Caco-2 (cell line): ENCODE measurements at regions not wholly inside any gene's neighbourhood (a gene's known extent, or its start where the extent isn't known, plus 50 kb on each side); places are given as distances from the start of the nearest gene placed in this dataset.

Source experiments
- BruUV-seq: library from RNA; stranded (reverse); fragments of 400-500 nt; replicated peaks from 2 replicates; lab custom pipeline; 2021; lab: Mats Ljungman, UMichigan
- CTCF ChIA-PET: fragments of 300-600 bp; sonication (Branson Sonifier 250); formaldehyde crosslinking; loops from one replicate; lab custom pipeline; 2022; ENCODE audit warnings: antibody characterized with exemption; lab: Charles Lee
- POLR2A ChIA-PET: fragments of 300-600 bp; sonication (Branson Sonifier 250); formaldehyde crosslinking; loops from one replicate; lab custom pipeline; 2022; ENCODE audit warnings: antibody characterized with exemption; lab: Charles Lee
- DNase-seq, 2 experiments: peaks; one replicate each; pipeline versions ENCODE4 v3.0.0 to v3.0.0-alpha.2; 2020 to 2022
- H3K27me3 ChIP-seq: replicated peaks from 2 replicates; pipeline ENCODE4 v1.6.0; 2011; ENCODE audit warnings: low read length; ENCODE audit not compliant: control insufficient read depth, insufficient read depth
- H3K36me3 ChIP-seq: 2 replicates; pipeline ENCODE4 v1.5.1; 2011; ENCODE audit warnings: low read length; ENCODE audit not compliant: control insufficient read depth, insufficient read depth
- H3K4me1 ChIP-seq: fragments of 250-450 bp; sonication (Bioruptor Pico); 2 replicates; pipeline ENCODE4 v1.5.1; 2020; ENCODE audit warnings: mild to moderate bottlenecking
- H3K4me3 ChIP-seq: 2 replicates; pipeline ENCODE4 v1.5.1; 2011; ENCODE audit warnings: low read depth, mild to moderate bottlenecking, control low read depth, low read length
- H3K9me3 ChIP-seq: fragments of 250-450 bp; sonication (Bioruptor Pico); 2 replicates; pipeline ENCODE4 v1.5.1; 2020; ENCODE audit warnings: mild to moderate bottlenecking, moderate library complexity
- H3K27ac Mint-ChIP-seq: one replicate; pipeline ENCODE4 v1.8.0; 2022; ENCODE audit warnings: mixed read lengths; ENCODE audit not compliant: unreplicated experiment
- H3K27me3 Mint-ChIP-seq: one replicate; pipeline ENCODE4 v1.8.0; 2022; ENCODE audit warnings: mixed read lengths; ENCODE audit not compliant: insufficient read depth, unreplicated experiment
- H3K36me3 Mint-ChIP-seq: one replicate; pipeline ENCODE4 v1.8.0; 2022; ENCODE audit warnings: mild to moderate bottlenecking, mixed read lengths; ENCODE audit not compliant: insufficient read depth, unreplicated experiment
- H3K4me1 Mint-ChIP-seq: one replicate; pipeline ENCODE4 v1.8.0; 2022; ENCODE audit warnings: low read depth, mixed read lengths; ENCODE audit not compliant: unreplicated experiment
- H3K4me3 Mint-ChIP-seq: one replicate; pipeline ENCODE4 v1.8.0; 2022; ENCODE audit warnings: mild to moderate bottlenecking, moderate library complexity, mixed read lengths; ENCODE audit not compliant: unreplicated experiment
- H3K9me3 Mint-ChIP-seq: one replicate; pipeline ENCODE4 v1.8.0; 2022; ENCODE audit warnings: mixed read lengths; ENCODE audit not compliant: unreplicated experiment
- CTCF ChIP-seq, 2 experiments: fragments of 200-600 bp in 1 of 2; IDR thresholded peaks; 1 replicate in 1 of 2; 2 replicates in 1 of 2; pipeline versions ENCODE4 v1.5.1 to v1.8.0; 2011 to 2022; ENCODE audit warnings: antibody characterized with exemption in 1 of 2, control low read depth in 1 of 2, inconsistent platforms in 1 of 2, low read depth in 1 of 2, low read length in 1 of 2, mild to moderate bottlenecking in 1 of 2, moderate library complexity in 1 of 2; ENCODE audit not compliant: insufficient read depth in 1 of 2, severe bottlenecking in 1 of 2, unreplicated experiment in 1 of 2
- intact Hi-C: fragments of 100-400 bp; cut with micrococcal nuclease; formaldehyde crosslinking; loops from one replicate; pipeline ENCODE4 v1.10.0; 2022; ENCODE audit not compliant: unreplicated experiment

- TF ChIP-seq CTCF (IDR thresholded peaks at IDR 0.05; ENCODE audit: insufficient read depth in 1 of 2, low read depth in 1 of 2, low read length in 1 of 2, severe bottlenecking in 1 of 2, unreplicated experiment in 1 of 2): no peak
- Histone ChIP-seq H3K4me3 (no peak overlapping the region), H3K36me3 (no peaks in the 10 kb centered on the region), H3K27me3 (no peaks in the 10 kb centered on the region), H3K4me1 (no peaks in the 10 kb centered on the region), H3K9me3 (no peaks in the 10 kb centered on the region; the same call in 1 of the 2 replicates)
- Mint-ChIP-seq H3K4me1 (no peaks in the 10 kb centered on the region), H3K36me3 (no peaks in the 10 kb centered on the region), H3K9me3 (no peaks in the 10 kb centered on the region), H3K27ac (no peak overlapping the region), H3K27me3 (no peaks in the 10 kb centered on the region), H3K4me3 (no peak overlapping the region)
- no peak for DNase-seq
- intact Hi-C loops: no loop called here
- ChIA-PET POLR2A (no interaction called here), CTCF (no interaction called here)
- no TSS peak for BruUV-seq
These were observed 1692.0 kb downstream of the SLITRK5 start for GRCh38 chr13:89363144-89363543.

DNA sequence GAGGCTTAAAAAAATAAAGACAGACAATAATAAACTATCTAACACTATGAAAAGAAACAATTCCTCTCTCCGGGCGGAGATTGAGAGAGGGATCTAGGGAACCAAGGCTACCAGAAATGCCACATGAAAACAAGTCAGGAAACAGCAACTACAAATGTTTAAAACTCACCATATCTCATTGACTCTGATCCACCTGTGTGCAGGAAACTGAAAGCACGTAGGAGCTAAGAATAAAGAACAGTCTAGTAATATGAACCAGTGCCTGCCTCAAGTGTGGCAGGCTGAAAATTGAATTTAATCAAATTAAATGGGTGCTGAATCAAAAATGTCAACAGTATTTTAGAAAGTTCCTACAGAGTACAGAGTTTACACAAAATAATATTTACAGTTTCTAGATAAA lies 1701.0 kb downstream of the SLITRK5 start:
- Mint-ChIP-seq H3K4me3 (no peak overlapping the region), H3K4me1 (no peaks in the 10 kb centered on the region), H3K9me3 (no peaks in the 10 kb centered on the region), H3K27ac (no peak overlapping the region), H3K36me3 (no peaks in the 10 kb centered on the region), H3K27me3 (no peaks in the 10 kb centered on the region)
- no peak for DNase-seq
- Histone ChIP-seq H3K4me1 (no peaks in the 10 kb centered on the region), H3K9me3 (no peaks in the 10 kb centered on the region), H3K27me3 (no peaks in the 10 kb centered on the region), H3K36me3 (no peaks in the 10 kb centered on the region), H3K4me3 (no peak overlapping the region)
- no peak for TF ChIP-seq CTCF (IDR thresholded peaks at IDR 0.05; ENCODE audit: insufficient read depth in 1 of 2, low read depth in 1 of 2, low read length in 1 of 2, severe bottlenecking in 1 of 2, unreplicated experiment in 1 of 2)
- ChIA-PET CTCF (no interaction called here), POLR2A (no interaction called here)
- BruUV-seq: no TSS peak
- intact Hi-C loops: no loop called here

DNA sequence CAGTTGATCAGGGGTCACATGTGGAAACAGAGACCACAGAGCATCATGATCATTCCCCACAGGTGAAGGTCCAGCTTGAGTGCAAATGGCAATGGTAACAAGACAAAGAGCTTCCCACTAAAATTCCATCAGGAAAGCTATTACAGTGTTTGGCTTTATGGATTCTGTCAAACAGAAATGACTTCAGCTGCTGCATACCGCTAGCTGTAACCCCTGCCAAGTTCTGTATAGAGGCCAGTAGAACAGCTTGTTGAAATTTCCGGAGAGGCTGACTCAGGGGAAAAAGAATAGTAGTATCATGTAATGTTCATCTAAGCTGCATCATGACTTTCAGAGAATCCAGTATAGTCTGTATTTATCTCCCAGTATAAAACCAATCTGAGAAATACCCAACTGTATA lies 1704.7 kb downstream of the SLITRK5 start:
- H3K4me3 Mint-ChIP-seq: no peak overlapping the region
- H3K9me3 ChIP-seq: no peaks in the 10 kb centered on the region
- ChIA-PET POLR2A (no interaction called here), CTCF (no interaction called here)
- peaks cover 7% of the 10 kb centered on the region for H3K4me1 Mint-ChIP-seq
- H3K9me3 Mint-ChIP-seq: no peaks in the 10 kb centered on the region
- no peak for TF ChIP-seq CTCF (IDR thresholded peaks at IDR 0.05; ENCODE audit: insufficient read depth in 1 of 2, low read depth in 1 of 2, low read length in 1 of 2, severe bottlenecking in 1 of 2, unreplicated experiment in 1 of 2)
- no peaks in the 10 kb centered on the region for H3K4me1 ChIP-seq
- H3K27me3 ChIP-seq: no peaks in the 10 kb centered on the region
- H3K27ac Mint-ChIP-seq: no peak overlapping the region
- intact Hi-C loops: no loop called here
- H3K36me3 ChIP-seq: no peaks in the 10 kb centered on the region
- no peak overlapping the region for H3K4me3 ChIP-seq
- H3K36me3 Mint-ChIP-seq: no peaks in the 10 kb centered on the region
- no peaks in the 10 kb centered on the region for H3K27me3 Mint-ChIP-seq
- BruUV-seq: no TSS peak
- no peak for DNase-seq
